ENCODE measurements at regions not wholly inside any gene's neighbourhood (a gene's known extent, or its start where the extent isn't known, plus 50 kb on each side); places are given as distances from the start of the nearest gene placed in this dataset.

DNA sequence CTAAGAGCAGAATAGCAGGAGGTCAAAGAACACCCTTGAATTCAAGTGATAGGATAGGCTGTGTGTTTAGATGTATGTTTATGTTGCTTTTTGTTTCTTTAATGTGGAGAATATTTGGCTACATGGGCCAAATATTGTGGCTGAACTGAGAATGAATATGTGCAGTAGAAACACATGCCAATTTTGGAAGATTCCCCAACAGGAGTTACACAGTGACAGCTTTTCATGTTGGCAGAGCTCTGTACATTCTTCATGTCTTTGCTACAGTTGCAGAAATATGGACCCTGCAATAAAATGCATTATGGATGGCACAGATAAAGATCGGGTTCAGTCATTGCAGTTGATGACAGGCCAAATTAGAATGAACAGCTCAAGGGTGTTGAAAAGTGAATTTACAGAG, 82.8 kb upstream of the SLC4A4 start:
- no peak for TF ChIP-seq POLR2AphosphoS5 (IDR thresholded peaks at IDR 0.05)
- no peak for TF ChIP-seq EZH2 (IDR thresholded peaks at IDR 0.05; ENCODE audit: borderline replicate concordance, insufficient read depth, low read length, poor library complexity, severe bottlenecking)
- TF ChIP-seq, protein P1, sequence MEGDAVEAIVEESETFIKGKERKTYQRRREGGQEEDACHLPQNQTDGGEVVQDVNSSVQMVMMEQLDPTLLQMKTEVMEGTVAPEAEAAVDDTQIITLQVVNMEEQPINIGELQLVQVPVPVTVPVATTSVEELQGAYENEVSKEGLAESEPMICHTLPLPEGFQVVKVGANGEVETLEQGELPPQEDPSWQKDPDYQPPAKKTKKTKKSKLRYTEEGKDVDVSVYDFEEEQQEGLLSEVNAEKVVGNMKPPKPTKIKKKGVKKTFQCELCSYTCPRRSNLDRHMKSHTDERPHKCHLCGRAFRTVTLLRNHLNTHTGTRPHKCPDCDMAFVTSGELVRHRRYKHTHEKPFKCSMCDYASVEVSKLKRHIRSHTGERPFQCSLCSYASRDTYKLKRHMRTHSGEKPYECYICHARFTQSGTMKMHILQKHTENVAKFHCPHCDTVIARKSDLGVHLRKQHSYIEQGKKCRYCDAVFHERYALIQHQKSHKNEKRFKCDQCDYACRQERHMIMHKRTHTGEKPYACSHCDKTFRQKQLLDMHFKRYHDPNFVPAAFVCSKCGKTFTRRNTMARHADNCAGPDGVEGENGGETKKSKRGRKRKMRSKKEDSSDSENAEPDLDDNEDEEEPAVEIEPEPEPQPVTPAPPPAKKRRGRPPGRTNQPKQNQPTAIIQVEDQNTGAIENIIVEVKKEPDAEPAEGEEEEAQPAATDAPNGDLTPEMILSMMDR (IDR thresholded peaks at IDR 0.05; ENCODE audit: poor library complexity, severe bottlenecking), result no peak

All from neural cell (in vitro differentiated cells).